ENCODE measurements at regions not wholly inside any gene's neighbourhood (a gene's known extent, or its start where the extent isn't known, plus 50 kb on each side); places are given as distances from the start of the nearest gene placed in this dataset.

DNA sequence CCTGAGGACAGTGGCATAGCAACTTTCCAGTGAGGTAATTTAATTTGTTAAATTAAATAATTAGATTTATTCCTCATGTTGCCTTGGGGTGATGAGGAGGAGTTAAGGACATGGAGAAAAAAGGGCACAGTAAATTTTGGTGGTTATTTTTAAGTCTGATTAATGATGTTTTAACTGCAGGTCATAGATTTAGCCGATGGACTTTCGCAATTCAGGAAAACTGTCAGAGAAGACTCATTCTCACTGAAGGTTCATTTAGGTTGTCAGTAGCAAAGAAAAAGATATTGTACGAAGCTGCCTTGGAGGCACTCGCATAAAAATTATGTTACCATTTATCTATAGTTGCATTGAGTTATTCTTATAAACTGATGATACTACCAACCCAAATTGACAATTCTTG, 164.2 kb upstream of the PITX2 start:
- TF ChIP-seq, protein P1, sequence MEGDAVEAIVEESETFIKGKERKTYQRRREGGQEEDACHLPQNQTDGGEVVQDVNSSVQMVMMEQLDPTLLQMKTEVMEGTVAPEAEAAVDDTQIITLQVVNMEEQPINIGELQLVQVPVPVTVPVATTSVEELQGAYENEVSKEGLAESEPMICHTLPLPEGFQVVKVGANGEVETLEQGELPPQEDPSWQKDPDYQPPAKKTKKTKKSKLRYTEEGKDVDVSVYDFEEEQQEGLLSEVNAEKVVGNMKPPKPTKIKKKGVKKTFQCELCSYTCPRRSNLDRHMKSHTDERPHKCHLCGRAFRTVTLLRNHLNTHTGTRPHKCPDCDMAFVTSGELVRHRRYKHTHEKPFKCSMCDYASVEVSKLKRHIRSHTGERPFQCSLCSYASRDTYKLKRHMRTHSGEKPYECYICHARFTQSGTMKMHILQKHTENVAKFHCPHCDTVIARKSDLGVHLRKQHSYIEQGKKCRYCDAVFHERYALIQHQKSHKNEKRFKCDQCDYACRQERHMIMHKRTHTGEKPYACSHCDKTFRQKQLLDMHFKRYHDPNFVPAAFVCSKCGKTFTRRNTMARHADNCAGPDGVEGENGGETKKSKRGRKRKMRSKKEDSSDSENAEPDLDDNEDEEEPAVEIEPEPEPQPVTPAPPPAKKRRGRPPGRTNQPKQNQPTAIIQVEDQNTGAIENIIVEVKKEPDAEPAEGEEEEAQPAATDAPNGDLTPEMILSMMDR (IDR thresholded peaks at IDR 0.05; ENCODE audit: control extremely low read depth in 1 of 3, insufficient read depth in 1 of 3, low read depth in 1 of 3, low read length in 3 of 3) = no peak
- TF ChIP-seq YY1 (IDR thresholded peaks at IDR 0.05; ENCODE audit: low read depth, low read length) (no peak), POLR2AphosphoS5 (IDR thresholded peaks at IDR 0.05; ENCODE audit: low read depth, low read length) (no peak)
